Astrocyte of the spinal cord (primary cell): ENCODE measurements at regions not wholly inside any gene's neighbourhood (a gene's known extent, or its start where the extent isn't known, plus 50 kb on each side); places are given as distances from the start of the nearest gene placed in this dataset.
A peak's percentile ranks its signal among the peaks of the same experiment; 100 is the strongest.

ENCODE experiments used
- DNase-seq: peaks from one replicate; pipeline ENCODE4 v3.0.0; 2011; ENCODE audit warnings: low read depth, low spot score
- H3K4me3 ChIP-seq: 2 replicates; pipeline ENCODE4 v1.5.1; 2011; ENCODE audit warnings: low read depth, mild to moderate bottlenecking, low read length, moderate library complexity
- CTCF ChIP-seq: IDR thresholded peaks from 2 replicates; pipeline ENCODE4 v1.5.1; 2012; ENCODE audit warnings: low read depth, mild to moderate bottlenecking, low read length, inconsistent platforms
- in situ Hi-C: cut with HindIII; loops from 2 replicates; pipeline ENCODE4 v1.10.0; 2017; ENCODE audit warnings: low sequenced_read_pairs

DNA sequence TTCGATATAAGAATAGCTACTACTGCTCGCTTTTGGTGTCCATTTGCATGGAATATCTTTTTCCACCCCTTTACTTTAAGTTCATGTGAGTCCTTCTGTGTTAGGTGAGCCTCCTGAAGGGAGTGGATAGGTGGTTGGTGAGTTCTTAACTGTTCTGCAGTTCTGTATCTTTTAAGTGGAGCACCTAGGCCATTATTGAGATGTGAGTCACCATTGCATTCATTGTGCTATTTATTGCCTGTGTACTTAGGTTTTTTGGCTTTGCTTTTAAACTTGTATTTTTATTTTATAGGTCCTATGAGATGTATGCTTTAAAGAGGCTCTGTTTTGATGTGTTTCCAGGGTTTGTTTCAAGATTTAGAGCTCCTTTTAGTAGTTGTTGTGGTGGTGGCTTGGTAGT, 1430.8 kb downstream of the REEP3 start:
- H3K4me3 ChIP-seq: no peak overlapping the region
- no peak for DNase-seq
- TF ChIP-seq CTCF: no peak
- in situ Hi-C loops: no loop called here

GRCh38 chr10:64956441-64956840, 1435.2 kb downstream of the REEP3 start:
- in situ Hi-C loops: no loop called here

DNA sequence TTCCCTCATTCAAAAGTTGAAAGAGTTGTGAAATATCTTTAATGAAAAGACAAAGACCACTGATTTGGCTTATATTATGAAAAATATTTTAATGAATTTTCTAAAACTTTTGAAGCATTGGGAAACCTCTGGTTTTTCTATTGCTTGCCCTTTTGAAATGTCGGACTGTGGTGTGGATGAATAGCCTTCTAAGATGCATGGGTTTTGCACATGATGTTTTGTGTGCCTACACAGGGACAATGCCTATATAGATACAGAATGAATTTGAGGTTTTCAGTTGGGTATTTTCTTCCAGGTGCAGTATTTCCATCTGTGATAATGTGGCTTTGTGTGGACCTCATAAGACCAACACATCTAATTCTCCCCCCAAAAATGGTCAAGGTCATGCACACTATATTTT, 1437.9 kb downstream of the REEP3 start:
- in situ Hi-C loops: no loop called here
- no peak for TF ChIP-seq CTCF
- no peak for DNase-seq
- no peak overlapping the region for H3K4me3 ChIP-seq

More at GRCh38 chr10:64956441-64956840, 1435.2 kb downstream of the REEP3 start:
- DNase-seq: no peak
- TF ChIP-seq CTCF: no peak
- H3K4me3 ChIP-seq: no peak overlapping the region

- DNase-seq: no peak
- TF ChIP-seq CTCF: no peak
- no peak overlapping the region for H3K4me3 ChIP-seq
- in situ Hi-C loops: no loop called here
Observed at GRCh38 chr10:64959883-64960282, 1438.7 kb downstream of the REEP3 start.

DNA sequence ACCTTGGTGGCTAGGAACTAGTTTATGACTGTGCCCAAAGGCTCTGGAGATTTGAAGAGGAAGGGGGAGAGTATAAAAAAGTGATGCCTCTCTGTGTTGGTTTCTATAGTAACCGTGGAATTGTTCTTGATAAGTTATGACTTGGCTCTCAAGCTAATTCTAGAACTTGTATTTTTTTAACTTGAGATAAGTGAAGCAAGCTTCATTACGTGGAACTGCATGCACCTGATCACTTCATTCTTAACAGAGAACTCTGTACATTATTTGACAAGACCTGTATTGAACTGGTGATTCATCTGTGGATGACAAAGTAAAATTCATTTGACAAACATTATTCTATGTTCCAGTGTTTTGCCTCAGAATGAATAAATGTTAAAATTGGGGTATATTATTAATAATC, 1452.2 kb downstream of the REEP3 start:
- TF ChIP-seq CTCF: no peak
- in situ Hi-C loops: no loop called here
- DNase-seq: no peak
- no peak overlapping the region for H3K4me3 ChIP-seq

GRCh38 chr10:64976150-64976549, 1454.9 kb downstream of the REEP3 start:
- in situ Hi-C loops: no loop called here
- H3K4me3 ChIP-seq: no peak overlapping the region
- no peak for TF ChIP-seq CTCF
- DNase-seq: no peak

GRCh38 chr10:64977915-64978314, 1456.7 kb downstream of the REEP3 start:
- in situ Hi-C loops: no loop called here
- no peak for TF ChIP-seq CTCF
- no peak overlapping the region for H3K4me3 ChIP-seq
- DNase-seq: peak; percentile 2
